Ishikawa (cell line): ENCODE measurements at regions not wholly inside any gene's neighbourhood (a gene's known extent, or its start where the extent isn't known, plus 50 kb on each side); places are given as distances from the start of the nearest gene placed in this dataset.

Experiments used
- CEBPB ChIP-seq: IDR thresholded peaks from 2 replicates; pipeline ENCODE4 v1.6.1; 2012
- CREB1 ChIP-seq: IDR thresholded peaks from 2 replicates; pipeline ENCODE4 v1.6.1; 2012; ENCODE audit warnings: low read depth
- EGR1 ChIP-seq: IDR thresholded peaks from 2 replicates; pipeline ENCODE4 v1.6.1; 2012
- EP300 ChIP-seq: IDR thresholded peaks from 2 replicates; pipeline ENCODE4 v1.6.1; 2012; ENCODE audit warnings: borderline replicate concordance
- FOXM1 ChIP-seq: IDR thresholded peaks from 2 replicates; pipeline ENCODE4 v1.6.1; 2012; ENCODE audit warnings: low read depth, borderline replicate concordance
- MAX ChIP-seq: IDR thresholded peaks from 2 replicates; pipeline ENCODE4 v1.6.1; 2012
- NFIC ChIP-seq: IDR thresholded peaks from 2 replicates; pipeline ENCODE4 v1.6.1; 2012
- RAD21 ChIP-seq: IDR thresholded peaks from 2 replicates; pipeline ENCODE4 v1.6.1; 2012; ENCODE audit warnings: low read depth
- TAF1 ChIP-seq: IDR thresholded peaks from 2 replicates; pipeline ENCODE4 v1.6.1; 2012; ENCODE audit warnings: low read depth, mild to moderate bottlenecking
- TCF12 ChIP-seq: IDR thresholded peaks from 2 replicates; pipeline ENCODE4 v1.6.1; 2012; ENCODE audit warnings: low read depth
- TEAD4 ChIP-seq: IDR thresholded peaks from 2 replicates; pipeline ENCODE4 v1.6.1; 2012
- USF1 ChIP-seq: IDR thresholded peaks from 2 replicates; pipeline ENCODE4 v1.6.1; 2012
- YY1 ChIP-seq: IDR thresholded peaks from 2 replicates; pipeline ENCODE4 v1.6.1; 2012; ENCODE audit warnings: low read depth
- ZBTB7A ChIP-seq: IDR thresholded peaks from 2 replicates; pipeline ENCODE4 v1.6.1; 2012; ENCODE audit warnings: low read depth
- TF ChIP-seq, protein P1 (sequence below): IDR thresholded peaks from 2 replicates; pipeline ENCODE4 v1.6.1; 2012; ENCODE audit warnings: low read depth, mild to moderate bottlenecking

- no peak for TF ChIP-seq EP300
- TF ChIP-seq TAF1: no peak
- no peak for TF ChIP-seq YY1
- TF ChIP-seq CREB1: no peak
- no peak for TF ChIP-seq TEAD4
- TF ChIP-seq FOXM1: no peak
- TF ChIP-seq TCF12: no peak
Measured at GRCh38 chr7:82678716-82679115, 235.1 kb upstream of the CACNA2D1 start.

DNA sequence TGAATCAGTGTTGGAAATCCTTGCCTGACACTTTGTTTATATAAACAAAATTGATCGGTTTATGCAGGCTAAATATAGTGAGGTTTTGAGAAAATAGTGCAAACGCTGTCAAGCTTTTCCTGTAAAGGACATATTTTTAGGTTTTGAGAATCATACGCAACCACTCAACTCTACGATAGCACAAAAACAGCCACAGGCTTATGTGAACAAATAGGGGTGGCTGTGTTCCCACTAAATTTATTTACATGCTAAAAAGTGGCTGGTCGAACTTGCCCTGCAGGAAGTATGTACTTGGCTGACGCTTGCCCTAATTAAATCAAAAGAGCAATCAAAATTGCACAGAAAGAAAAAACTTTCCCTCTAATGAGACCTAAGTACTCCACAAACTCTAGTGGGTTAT is 234.7 kb upstream of the CACNA2D1 start:
- TF ChIP-seq MAX: no peak
- no peak for TF ChIP-seq FOXM1
- TF ChIP-seq RAD21: no peak
- TF ChIP-seq TEAD4: no peak
- no peak for TF ChIP-seq YY1
- no peak for TF ChIP-seq TCF12
- no peak for TF ChIP-seq ZBTB7A
- no peak for TF ChIP-seq CREB1
- TF ChIP-seq, protein P1, sequence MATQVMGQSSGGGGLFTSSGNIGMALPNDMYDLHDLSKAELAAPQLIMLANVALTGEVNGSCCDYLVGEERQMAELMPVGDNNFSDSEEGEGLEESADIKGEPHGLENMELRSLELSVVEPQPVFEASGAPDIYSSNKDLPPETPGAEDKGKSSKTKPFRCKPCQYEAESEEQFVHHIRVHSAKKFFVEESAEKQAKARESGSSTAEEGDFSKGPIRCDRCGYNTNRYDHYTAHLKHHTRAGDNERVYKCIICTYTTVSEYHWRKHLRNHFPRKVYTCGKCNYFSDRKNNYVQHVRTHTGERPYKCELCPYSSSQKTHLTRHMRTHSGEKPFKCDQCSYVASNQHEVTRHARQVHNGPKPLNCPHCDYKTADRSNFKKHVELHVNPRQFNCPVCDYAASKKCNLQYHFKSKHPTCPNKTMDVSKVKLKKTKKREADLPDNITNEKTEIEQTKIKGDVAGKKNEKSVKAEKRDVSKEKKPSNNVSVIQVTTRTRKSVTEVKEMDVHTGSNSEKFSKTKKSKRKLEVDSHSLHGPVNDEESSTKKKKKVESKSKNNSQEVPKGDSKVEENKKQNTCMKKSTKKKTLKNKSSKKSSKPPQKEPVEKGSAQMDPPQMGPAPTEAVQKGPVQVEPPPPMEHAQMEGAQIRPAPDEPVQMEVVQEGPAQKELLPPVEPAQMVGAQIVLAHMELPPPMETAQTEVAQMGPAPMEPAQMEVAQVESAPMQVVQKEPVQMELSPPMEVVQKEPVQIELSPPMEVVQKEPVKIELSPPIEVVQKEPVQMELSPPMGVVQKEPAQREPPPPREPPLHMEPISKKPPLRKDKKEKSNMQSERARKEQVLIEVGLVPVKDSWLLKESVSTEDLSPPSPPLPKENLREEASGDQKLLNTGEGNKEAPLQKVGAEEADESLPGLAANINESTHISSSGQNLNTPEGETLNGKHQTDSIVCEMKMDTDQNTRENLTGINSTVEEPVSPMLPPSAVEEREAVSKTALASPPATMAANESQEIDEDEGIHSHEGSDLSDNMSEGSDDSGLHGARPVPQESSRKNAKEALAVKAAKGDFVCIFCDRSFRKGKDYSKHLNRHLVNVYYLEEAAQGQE: no peak
- TF ChIP-seq TAF1: no peak
- no peak for TF ChIP-seq USF1
- no peak for TF ChIP-seq CEBPB

GRCh38 chr7:82677493-82677892 is 233.9 kb upstream of the CACNA2D1 start:
- no peak for TF ChIP-seq TAF1
- TF ChIP-seq EP300: no peak
- no peak for TF ChIP-seq YY1
- no peak for TF ChIP-seq FOXM1
- TF ChIP-seq TEAD4: no peak
- TF ChIP-seq TCF12: no peak
- no peak for TF ChIP-seq CEBPB
- TF ChIP-seq MAX: no peak
- TF ChIP-seq, protein P1: no peak
- no peak for TF ChIP-seq RAD21
- no peak for TF ChIP-seq ZBTB7A
- TF ChIP-seq NFIC: no peak
- no peak for TF ChIP-seq CREB1
- no peak for TF ChIP-seq USF1
- TF ChIP-seq EGR1: no peak

GRCh38 chr7:82676777-82677463 is 233.3 kb upstream of the CACNA2D1 start:
- TF ChIP-seq TEAD4 (no peak), MAX (no peak), EP300 (no peak), CREB1 (no peak), CEBPB (no peak), NFIC (no peak), RAD21 (no peak), YY1 (no peak), TAF1 (no peak), ZBTB7A (no peak)
- TF ChIP-seq, protein P1: no peak
